HG02763 (cell line): ENCODE measurements at regions not wholly inside any gene's neighbourhood (a gene's known extent, or its start where the extent isn't known, plus 50 kb on each side); places are given as distances from the start of the nearest gene placed in this dataset.

ENCODE experiments used
- ATAC-seq: cut with Tn5 transposase; IDR thresholded peaks from one replicate; pipeline ENCODE4 v1.9.1; 2021; ENCODE audit warnings: mild to moderate bottlenecking, moderate library complexity; ENCODE audit not compliant: unreplicated experiment

- ATAC-seq: no peak
Measured at GRCh38 chr16:85306793-85307551, 194.7 kb upstream of the CIBAR2 start.

DNA sequence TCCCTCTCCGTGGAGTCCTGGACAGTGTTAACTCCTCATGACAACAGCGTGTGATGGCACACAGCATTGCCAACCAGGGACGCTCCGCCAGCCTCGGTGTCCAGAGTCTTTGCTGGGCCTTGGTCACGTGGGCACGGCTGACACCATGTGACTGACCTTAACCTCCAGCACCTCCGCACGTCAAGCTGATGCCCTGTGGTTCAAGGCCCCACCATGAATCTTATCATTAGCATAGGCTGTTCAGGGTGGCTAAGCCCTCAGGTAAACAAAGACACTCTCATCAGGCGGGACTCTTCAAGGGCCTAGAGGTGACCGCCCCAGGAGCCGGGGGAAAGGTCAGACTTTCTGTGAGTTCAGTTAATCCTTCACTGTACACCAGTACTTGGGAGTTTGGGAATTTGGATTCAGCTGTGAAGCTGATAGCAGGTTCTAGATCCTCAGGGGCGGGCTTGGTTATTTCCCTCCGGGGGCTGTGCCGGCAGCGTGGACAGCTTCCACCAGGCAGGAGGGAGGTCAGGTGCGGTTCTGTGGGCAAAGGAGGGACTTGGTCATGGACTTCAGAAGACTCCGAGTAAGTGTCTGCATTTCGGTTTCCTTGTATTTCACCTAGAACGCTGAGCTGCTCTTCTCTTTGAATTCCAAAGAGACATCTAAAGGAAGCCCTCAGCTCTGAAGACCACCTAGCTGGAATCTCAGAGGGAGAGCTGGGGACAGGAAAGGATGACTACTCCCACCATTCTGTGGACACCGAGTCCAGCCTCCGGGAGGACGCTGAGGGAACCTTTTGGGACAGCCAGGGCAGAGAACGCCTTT is 195.5 kb upstream of the CIBAR2 start:
- no peak for ATAC-seq

DNA sequence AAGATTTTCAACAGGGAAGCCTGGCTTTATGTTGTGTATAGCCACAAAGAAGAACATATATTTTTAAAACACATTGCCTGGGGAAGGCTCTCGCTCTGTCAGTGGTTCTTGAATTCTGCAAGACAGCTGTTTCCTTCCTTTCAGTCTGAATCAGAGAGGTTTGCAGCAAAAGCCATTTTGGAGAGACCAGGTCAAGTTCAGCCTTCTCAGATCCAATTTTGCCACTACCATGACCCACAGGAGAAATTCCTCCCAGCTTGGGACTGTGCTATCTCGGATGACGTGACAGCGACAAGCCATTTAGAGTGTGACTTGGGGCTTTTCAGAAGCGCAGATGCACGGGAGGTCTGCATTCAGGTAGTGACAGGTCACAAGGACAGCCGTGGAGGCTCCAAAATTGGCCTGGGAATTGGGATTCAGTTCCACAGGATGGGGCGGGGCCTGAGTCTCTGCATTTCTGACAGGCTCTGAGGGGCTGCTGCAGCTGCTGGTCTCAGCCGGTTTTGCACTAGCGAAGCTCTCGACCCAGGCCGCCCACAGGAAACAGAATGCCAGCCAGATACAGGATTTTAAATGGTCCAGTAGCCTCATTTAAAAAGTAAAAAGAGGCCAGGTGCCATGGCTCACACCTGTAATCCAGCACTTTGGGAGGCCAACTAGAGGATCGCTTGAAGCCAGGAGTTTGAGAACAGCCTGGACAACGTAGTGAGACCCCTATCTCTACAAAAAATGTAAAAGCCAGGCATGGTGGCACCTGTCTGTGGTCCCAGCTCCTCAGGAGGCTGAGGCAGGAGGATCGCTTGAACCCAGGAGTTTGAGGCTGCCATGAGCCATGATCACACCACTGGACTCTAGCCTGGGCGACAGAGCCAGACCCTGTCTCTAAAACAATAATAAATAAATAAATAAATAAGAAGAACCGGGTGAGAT is 196.6 kb upstream of the CIBAR2 start:
- no peak for ATAC-seq

DNA sequence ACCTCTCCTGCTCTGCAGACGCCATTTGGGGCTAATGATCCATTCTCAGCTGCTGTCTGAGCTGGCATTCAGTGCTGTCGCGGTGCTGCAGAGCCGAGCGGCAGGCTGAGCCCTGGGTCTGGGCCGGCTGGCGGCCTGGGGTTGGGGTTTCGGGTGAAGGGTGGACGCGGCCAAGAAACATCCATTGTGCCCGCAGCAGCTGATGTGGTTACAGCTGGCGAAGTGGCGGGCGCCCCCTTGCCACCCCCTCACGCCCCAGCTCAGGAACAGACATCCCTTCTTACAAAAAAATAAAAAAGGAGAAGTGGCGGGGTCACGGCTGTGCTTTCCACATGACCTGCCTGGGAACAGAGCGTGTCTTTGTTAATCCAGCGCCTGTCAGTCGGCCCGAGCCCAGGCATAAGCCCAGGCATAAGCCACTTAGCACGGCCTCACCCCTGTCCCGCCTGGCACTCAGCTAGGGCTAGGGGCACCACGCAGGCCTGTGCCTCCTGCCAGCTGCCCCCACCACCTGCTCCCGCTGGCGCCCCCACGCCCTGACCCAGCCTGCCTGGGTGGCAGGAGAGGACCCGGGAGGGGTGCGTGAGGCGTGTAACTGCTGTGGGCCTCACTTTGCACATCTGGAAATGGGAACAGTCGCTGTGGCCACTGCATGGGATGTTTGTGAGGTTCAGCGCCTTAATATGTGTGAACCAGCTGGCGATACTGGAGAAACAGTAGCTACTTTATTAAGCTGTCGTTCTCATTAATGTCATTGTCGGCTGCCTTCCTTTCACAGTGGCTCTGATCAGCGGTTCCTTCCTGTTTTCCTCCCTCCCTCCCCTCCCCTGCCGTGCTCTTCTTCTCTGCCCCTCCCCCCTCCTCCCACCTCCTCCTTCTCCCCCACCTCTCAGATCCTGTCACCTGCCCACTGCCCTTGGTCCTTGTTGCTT is 197.7 kb upstream of the CIBAR2 start:
- ATAC-seq: no peak

- ATAC-seq: no peak
Measured at GRCh38 chr16:85310868-85311585, 198.8 kb upstream of the CIBAR2 start.

DNA sequence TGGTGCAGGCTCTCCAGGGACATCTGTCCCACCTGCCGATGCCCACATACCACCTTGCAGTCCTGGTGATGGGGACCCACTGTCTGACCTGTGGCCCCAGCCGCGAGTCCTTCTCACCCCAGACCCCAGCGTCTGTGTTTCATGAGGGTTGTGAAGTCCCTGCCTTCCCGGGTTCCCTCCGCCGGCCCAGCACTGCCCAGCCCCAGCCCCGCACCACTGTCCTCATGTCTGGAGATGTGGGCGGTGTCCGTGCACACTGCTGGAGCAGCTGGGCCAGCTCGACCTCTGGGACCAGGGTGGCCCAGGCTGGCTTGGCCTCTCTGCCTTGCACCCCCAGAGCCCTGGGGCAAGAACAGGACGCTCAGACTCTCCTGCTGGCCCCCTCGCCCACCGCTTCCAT is 199.5 kb upstream of the CIBAR2 start:
- ATAC-seq: no peak

DNA sequence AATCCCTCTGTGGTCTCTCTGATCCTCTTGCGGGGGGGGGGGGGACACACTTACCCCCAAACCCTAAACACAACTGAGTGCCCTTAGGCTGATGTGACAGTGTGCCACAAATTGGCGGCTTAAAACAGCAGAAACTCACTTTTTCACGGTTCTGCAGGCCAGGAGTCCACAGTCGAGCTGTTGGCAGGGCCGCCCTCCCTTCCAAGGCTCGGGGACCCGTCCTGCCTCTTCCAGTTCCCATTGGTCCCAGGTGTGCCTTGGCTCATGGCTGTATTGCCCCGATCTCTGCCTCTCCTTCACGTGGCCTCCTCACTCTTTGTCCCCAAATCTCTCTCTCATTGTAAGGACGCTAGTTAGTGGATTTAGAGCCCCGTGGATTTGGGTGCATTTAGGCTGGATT is 199.9 kb upstream of the CIBAR2 start:
- ATAC-seq: no peak

- ATAC-seq: no peak
Measured at GRCh38 chr16:85312642-85313525, 200.6 kb upstream of the CIBAR2 start.

- ATAC-seq: no peak
Measured at GRCh38 chr16:85313526-85314301, 201.4 kb upstream of the CIBAR2 start.

DNA sequence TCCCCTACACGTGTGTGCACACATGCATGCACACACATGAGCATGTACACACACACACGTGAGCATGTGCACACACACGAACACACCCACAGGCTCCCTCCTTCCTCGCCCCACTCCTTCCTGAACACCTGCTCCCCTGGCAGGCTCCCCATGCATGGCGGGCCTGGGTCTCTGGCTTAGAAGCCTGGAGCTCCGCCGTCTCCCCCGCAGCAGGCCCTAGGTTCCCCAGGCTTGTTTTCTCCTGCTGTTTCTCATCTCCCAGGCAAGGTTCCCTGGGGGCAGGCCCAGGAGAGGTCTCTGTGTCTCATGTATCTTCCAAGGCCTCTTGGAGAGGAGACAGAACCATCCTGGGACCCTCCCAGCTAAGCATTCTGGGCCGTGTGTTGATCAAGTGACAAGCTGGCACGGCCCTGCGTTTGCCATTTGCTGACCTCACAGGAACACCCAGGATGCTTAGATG is 202.3 kb upstream of the CIBAR2 start:
- no peak for ATAC-seq

- no peak for ATAC-seq
Measured at GRCh38 chr16:85315866-85316265, 203.6 kb upstream of the CIBAR2 start.

- no peak for ATAC-seq
Measured at GRCh38 chr16:85316321-85316919, 204.1 kb upstream of the CIBAR2 start.

DNA sequence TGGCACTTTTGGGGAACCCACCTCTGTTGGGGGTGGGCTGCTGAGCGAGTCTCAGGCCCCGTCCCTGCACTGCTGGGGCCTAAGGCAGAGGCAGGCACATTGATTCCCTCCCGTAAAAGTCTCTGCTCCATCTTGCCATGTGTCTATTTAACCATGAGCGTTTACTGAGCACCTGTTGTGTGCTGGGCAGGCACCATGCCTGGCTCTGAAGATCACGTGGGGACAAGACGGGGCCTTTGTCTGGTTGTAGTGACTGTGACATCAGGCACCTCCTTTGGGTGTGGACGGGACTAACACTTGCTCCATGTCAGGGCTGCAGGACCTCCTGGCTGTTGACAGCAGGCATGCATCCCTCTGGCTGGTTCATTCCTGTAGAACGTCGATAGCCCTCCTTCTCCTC is 204.7 kb upstream of the CIBAR2 start:
- no peak for ATAC-seq

GRCh38 chr16:85317704-85318103 is 205.4 kb upstream of the CIBAR2 start:
- no peak for ATAC-seq

- ATAC-seq: no peak
Measured at GRCh38 chr16:85319208-85319983, 207.1 kb upstream of the CIBAR2 start.

DNA sequence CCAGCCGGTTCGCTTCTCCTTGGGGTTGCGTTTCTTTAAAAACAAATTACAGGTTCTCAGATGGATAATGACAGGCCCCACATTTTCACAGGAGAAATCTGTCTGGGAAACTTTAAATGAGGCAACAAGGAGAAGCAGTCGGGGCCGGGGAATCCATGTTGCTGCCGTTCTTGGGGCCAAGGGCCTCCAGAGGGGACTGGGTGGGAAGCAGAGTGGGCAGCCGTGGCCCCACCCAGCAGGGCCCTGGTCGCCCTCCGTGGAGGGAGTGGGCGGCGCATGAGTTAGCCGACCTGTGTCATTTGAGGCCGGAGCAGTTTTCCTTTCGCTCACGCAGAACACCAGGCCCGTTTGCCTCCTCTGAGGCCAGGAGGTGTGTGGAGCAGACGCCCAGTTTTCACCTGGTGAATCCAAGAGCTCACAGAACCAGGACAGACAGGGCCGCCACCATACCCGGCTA is 207.7 kb upstream of the CIBAR2 start:
- ATAC-seq: no peak
